SK-N-MC (cell line): ENCODE measurements at regions not wholly inside any gene's neighbourhood (a gene's known extent, or its start where the extent isn't known, plus 50 kb on each side); places are given as distances from the start of the nearest gene placed in this dataset.
"Not testable (repeated sequence)": the region's sequence is repeated elsewhere in the genome, so short reads cannot be mapped to it uniquely, and the experiment has no call there.

ENCODE experiments used
- EZH2 ChIP-seq: fragments of 200-600 bp; sonication (generic); IDR thresholded peaks from one replicate; pipeline ENCODE4 v1.6.1; 2017; ENCODE audit warnings: antibody characterized with exemption
- FOXP2 ChIP-seq: optimal IDR thresholded peaks from 2 replicates; pipeline ENCODE3; 2011; ENCODE audit warnings: mild to moderate bottlenecking, moderate library complexity; ENCODE audit not compliant: insufficient read depth; ENCODE audit errors: extremely low read length, control extremely low read depth
- POLR2AphosphoS5 ChIP-seq: IDR thresholded peaks from 2 replicates; pipeline ENCODE4 v1.6.1; 2012; ENCODE audit warnings: mild to moderate bottlenecking, low read depth, low read length, borderline replicate concordance

- not testable (repeated sequence) for TF ChIP-seq EZH2, POLR2AphosphoS5, FOXP2
Measured at GRCh38 chr5:39525781-39526180, 101.0 kb upstream of the DAB2 start.
